ENCODE measurements at regions not wholly inside any gene's neighbourhood (a gene's known extent, or its start where the extent isn't known, plus 50 kb on each side); places are given as distances from the start of the nearest gene placed in this dataset.

GRCh38 chr7:156019776-156020565, 207.7 kb upstream of the SHH start:
- H4K20me1 ChIP-seq (ENCODE audit: control insufficient read depth, insufficient read depth, low read length, poor library complexity, severe bottlenecking) = no peaks in the 10 kb centered on the region
- H3K27ac ChIP-seq (ENCODE audit: low read length in 2 of 2) = no peak overlapping the region
- no peaks in the 10 kb centered on the region for H3K4me1 ChIP-seq (ENCODE audit: control insufficient read depth in 2 of 2, insufficient read depth in 2 of 2, low read length in 2 of 2)
- no peak overlapping the region for H3K9ac ChIP-seq (ENCODE audit: low read length)
- Mint-ChIP-seq H3K4me1 (no peaks in the 10 kb centered on the region), H3K27me3 (peaks cover 3% of the 10 kb centered on the region), H3K4me3 (no peak overlapping the region), H3K9me3 (ENCODE audit: insufficient read depth) (no peaks in the 10 kb centered on the region), H3K27ac (no peak overlapping the region)
- peaks cover 0 to 18% (median 0%) of the 10 kb centered on the region in 3 donors for H3K9me3 ChIP-seq (ENCODE audit: control extremely low read depth in 1 of 3, control insufficient read depth in 2 of 3, insufficient read depth in 1 of 3, low read length in 2 of 3)
- WGBS (ENCODE audit: insufficient coverage) = 88% methylated on average over 8 of the region's 13 CpGs
- H3K4me2 ChIP-seq (replicated peaks; ENCODE audit: low read depth, low read length, poor library complexity, severe bottlenecking) = no peak overlapping the region
- H3K79me2 ChIP-seq (ENCODE audit: control insufficient read depth, insufficient read depth, low read length) = no peaks in the 10 kb centered on the region
- H2AFZ ChIP-seq (ENCODE audit: insufficient read depth, low read depth, low read length, poor library complexity, severe bottlenecking) = no peak overlapping the region
- no peaks in the 10 kb centered on the region for H3K36me3 ChIP-seq (replicated peaks in 1 of 2; ENCODE audit: control extremely low read depth in 1 of 2, control insufficient read depth in 1 of 2, extremely low read depth in 1 of 2, insufficient read depth in 2 of 2, low read length in 1 of 2)
- H3K4me3 ChIP-seq (ENCODE audit: control extremely low read depth in 1 of 5, extremely low read depth in 1 of 5, insufficient read depth in 1 of 5, low read depth in 2 of 5, low read length in 4 of 5) = no peak overlapping the region
- intact Hi-C loops (cut with micrococcal nuclease) = no loop called here
- POLR2A ChIA-PET = no interaction called here
- no peak for TF ChIP-seq EZH2 (IDR thresholded peaks at IDR 0.05; ENCODE audit: borderline replicate concordance, insufficient read depth, low read depth, low read length, poor library complexity, severe bottlenecking)
- TF ChIP-seq CTCF (IDR thresholded peaks at IDR 0.05) = no peak
- ATAC-seq (ENCODE audit: low read depth) (no peak), DNase-seq (no peak)
- H3K27me3 ChIP-seq (replicated peaks in 1 of 4; ENCODE audit: control extremely low read depth in 1 of 4, control insufficient read depth in 3 of 4, insufficient read depth in 4 of 4, low read length in 3 of 4) = no peaks in the 10 kb centered on the region
- CTCF ChIA-PET = no interaction called here

- Histone ChIP-seq H3K4me3 (ENCODE audit: control extremely low read depth in 1 of 5, extremely low read depth in 1 of 5, insufficient read depth in 1 of 5, low read depth in 2 of 5, low read length in 4 of 5) (no peak overlapping the region), H3K4me2 (replicated peaks; ENCODE audit: low read depth, low read length, poor library complexity, severe bottlenecking) (no peak overlapping the region), H3K79me2 (ENCODE audit: control insufficient read depth, insufficient read depth, low read length) (no peaks in the 10 kb centered on the region), H3K27ac (ENCODE audit: low read length in 2 of 2) (no peak overlapping the region), H3K9ac (ENCODE audit: low read length) (no peak overlapping the region), H3K27me3 (replicated peaks in 1 of 4; ENCODE audit: control extremely low read depth in 1 of 4, control insufficient read depth in 3 of 4, insufficient read depth in 4 of 4, low read length in 3 of 4) (no peaks in the 10 kb centered on the region), H2AFZ (ENCODE audit: insufficient read depth, low read depth, low read length, poor library complexity, severe bottlenecking) (no peak overlapping the region), H3K36me3 (replicated peaks in 1 of 2; ENCODE audit: control extremely low read depth in 1 of 2, control insufficient read depth in 1 of 2, extremely low read depth in 1 of 2, insufficient read depth in 2 of 2, low read length in 1 of 2) (no peaks in the 10 kb centered on the region), H4K20me1 (ENCODE audit: control insufficient read depth, insufficient read depth, low read length, poor library complexity, severe bottlenecking) (no peaks in the 10 kb centered on the region), H3K4me1 (ENCODE audit: control insufficient read depth in 2 of 2, insufficient read depth in 2 of 2, low read length in 2 of 2) (no peaks in the 10 kb centered on the region), H3K9me3 (ENCODE audit: control extremely low read depth in 1 of 3, control insufficient read depth in 2 of 3, insufficient read depth in 1 of 3, low read length in 2 of 3) (peaks cover 0 to 18% (median 0%) of the 10 kb centered on the region in 3 donors)
- no peaks in the 10 kb centered on the region for H3K4me1 Mint-ChIP-seq
- H3K4me3 Mint-ChIP-seq = no peak overlapping the region
- peaks cover under 1% of the 10 kb centered on the region for H3K9me3 Mint-ChIP-seq (ENCODE audit: insufficient read depth)
- DNase-seq (no peak), ATAC-seq (ENCODE audit: low read depth) (no peak)
- ChIA-PET CTCF (no interaction called here), POLR2A (no interaction called here)
- intact Hi-C loops (cut with micrococcal nuclease) = no loop called here
- peaks cover 3% of the 10 kb centered on the region for H3K27me3 Mint-ChIP-seq
- no peak for TF ChIP-seq EZH2 (IDR thresholded peaks at IDR 0.05; ENCODE audit: borderline replicate concordance, insufficient read depth, low read depth, low read length, poor library complexity, severe bottlenecking)
- TF ChIP-seq CTCF (IDR thresholded peaks at IDR 0.05) = no peak
- WGBS (ENCODE audit: insufficient coverage) = 87% methylated on average over 6 of the region's 7 CpGs
- no peak overlapping the region for H3K27ac Mint-ChIP-seq
Observed at GRCh38 chr7:156019308-156019707, 207.0 kb upstream of the SHH start.

Measured in B cell (primary cell).